Ovary (tissue), 3 donors: ENCODE measurements at regions not wholly inside any gene's neighbourhood (a gene's known extent, or its start where the extent isn't known, plus 50 kb on each side); places are given as distances from the start of the nearest gene placed in this dataset.

Experiments used
- CTCF ChIP-seq, 3 donors: fragments of 450-650 bp in 2 of 3; fragments of 200-600 bp in 1 of 3; IDR thresholded peaks; one replicate each; pipeline versions ENCODE4 v1.5.1 to v1.8.0; 2016 to 2022; ENCODE audit warnings: antibody characterized with exemption in 3 of 3, mild to moderate bottlenecking in 1 of 3
- EP300 ChIP-seq: sonication (generic); formaldehyde crosslinking; IDR thresholded peaks from one replicate; pipeline ENCODE4 v1.6.1; 2017; ENCODE audit warnings: antibody characterized with exemption
- POLR2A ChIP-seq: fragments of 450-650 bp; IDR thresholded peaks from one replicate; pipeline ENCODE4 v1.6.1; 2017; ENCODE audit warnings: antibody characterized with exemption, mild to moderate bottlenecking, moderate library complexity
- donor health status: DM: no; HTN: no; CAD: no.

GRCh38 chr10:36110097-36110496 lies 468.0 kb upstream of the FZD8 start:
- TF ChIP-seq CTCF (IDR thresholded peaks at IDR 0.05) (no peak), POLR2A (no peak), EP300 (no peak)
